OCI-LY1 (cell line): ENCODE measurements at regions not wholly inside any gene's neighbourhood (a gene's known extent, or its start where the extent isn't known, plus 50 kb on each side); places are given as distances from the start of the nearest gene placed in this dataset.
"Not testable (repeated sequence)": the region's sequence is repeated elsewhere in the genome, so short reads cannot be mapped to it uniquely, and the experiment has no call there.

Experiments used
- H2AFZ ChIP-seq: fragments of 200-600 bp; sonication (generic), shearing (Covaris generic); 2 replicates; pipeline ENCODE4 v1.6.0; 2014; ENCODE audit warnings: antibody characterized with exemption, mild to moderate bottlenecking, low read length
- H3F3A ChIP-seq: fragments of 200-600 bp; sonication (generic), shearing (Covaris generic); 2 replicates; pipeline ENCODE4 v1.6.0; 2014; ENCODE audit warnings: mild to moderate bottlenecking, antibody characterized with exemption, low read length, moderate library complexity; ENCODE audit not compliant: insufficient read depth
- H3K27ac ChIP-seq: fragments of 200-600 bp; sonication (generic); 2 replicates; pipeline ENCODE4 v1.5.1; 2014; ENCODE audit warnings: low read length, mixed run types, mild to moderate bottlenecking, low read depth; ENCODE audit not compliant: poor library complexity, severe bottlenecking
- H3K27me3 ChIP-seq: fragments of 200-600 bp; sonication (generic); 2 replicates; pipeline ENCODE4 v1.6.0; 2014; ENCODE audit warnings: antibody characterized with exemption, mild to moderate bottlenecking, low read length, moderate library complexity; ENCODE audit not compliant: insufficient read depth
- H3K36me3 ChIP-seq: fragments of 200-600 bp; sonication (generic); 2 replicates; pipeline ENCODE4 v1.6.1; 2014; ENCODE audit warnings: mild to moderate bottlenecking, antibody characterized with exemption, low read length, moderate library complexity, mixed read lengths; ENCODE audit not compliant: insufficient read depth
- H3K4me1 ChIP-seq: fragments of 200-600 bp; sonication (generic); 2 replicates; pipeline ENCODE4 v1.5.1; 2014; ENCODE audit warnings: mild to moderate bottlenecking, low read length, moderate library complexity; ENCODE audit not compliant: insufficient read depth, severe bottlenecking
- H3K4me2 ChIP-seq: fragments of 200-600 bp; sonication (generic), shearing (Covaris generic); 2 replicates; pipeline ENCODE4 v1.6.1; 2014; ENCODE audit warnings: low read length
- H3K4me3 ChIP-seq: fragments of 200-600 bp; sonication (generic); 2 replicates; pipeline ENCODE4 v1.5.1; 2014; ENCODE audit warnings: low read length, low read depth, mild to moderate bottlenecking, mixed read lengths; ENCODE audit not compliant: poor library complexity, severe bottlenecking
- H3K79me2 ChIP-seq: fragments of 200-600 bp; shearing (Covaris generic); 2 replicates; pipeline ENCODE4 v1.6.1; 2016; ENCODE audit warnings: mixed run types, low read length, mixed read lengths; ENCODE audit not compliant: insufficient read depth
- H3K9ac ChIP-seq: fragments of 200-600 bp; sonication (generic), shearing (Covaris generic); 2 replicates; pipeline ENCODE4 v1.6.1; 2014; ENCODE audit warnings: mild to moderate bottlenecking, low read length, mixed read lengths
- H3K9me2 ChIP-seq: fragments of 200-600 bp; sonication (generic), shearing (Covaris generic); 2 replicates; pipeline ENCODE4 v1.6.1; 2014; ENCODE audit warnings: low read depth, mild to moderate bottlenecking, low read length, mixed read lengths
- H3K9me3 ChIP-seq: fragments of 200-600 bp; shearing (Covaris generic); 2 replicates; pipeline ENCODE4 v1.6.1; 2014; ENCODE audit warnings: low read length, mixed read lengths
- H4K20me1 ChIP-seq: fragments of 200-600 bp; sonication (generic), shearing (Covaris generic); 2 replicates; pipeline ENCODE4 v1.6.0; 2016; ENCODE audit warnings: mild to moderate bottlenecking, low read length; ENCODE audit not compliant: insufficient read depth
- CTCF ChIP-seq: fragments of 200-600 bp; sonication (generic), shearing (Covaris generic); IDR thresholded peaks from 2 replicates; pipeline ENCODE4 v1.5.1; 2017; ENCODE audit warnings: mild to moderate bottlenecking, antibody characterized with exemption, low read length, moderate library complexity, mixed read lengths
- EZH2 ChIP-seq: fragments of 200-600 bp; sonication (generic), shearing (Covaris generic); IDR thresholded peaks from 2 replicates; pipeline ENCODE4 v1.8.0; 2017; ENCODE audit warnings: borderline replicate concordance, mixed run types, mild to moderate bottlenecking, antibody characterized with exemption, low read length, moderate library complexity, mixed read lengths

- H3K27ac ChIP-seq = no peak overlapping the region
- H3K27me3 ChIP-seq = no peaks in the 10 kb centered on the region
- no peak overlapping the region for H3K4me3 ChIP-seq
- no peaks in the 10 kb centered on the region for H4K20me1 ChIP-seq
- no peaks in the 10 kb centered on the region for H3F3A ChIP-seq
- H3K36me3 ChIP-seq = no peaks in the 10 kb centered on the region
- no peaks in the 10 kb centered on the region for H3K79me2 ChIP-seq
- no peaks in the 10 kb centered on the region for H3K9me2 ChIP-seq
- no peak overlapping the region for H2AFZ ChIP-seq
- H3K9ac ChIP-seq = no peak overlapping the region
- TF ChIP-seq EZH2 = no peak
- no peak for TF ChIP-seq CTCF
- H3K4me1 ChIP-seq = no peaks in the 10 kb centered on the region
- no peak overlapping the region for H3K4me2 ChIP-seq
- H3K9me3 ChIP-seq = no peaks in the 10 kb centered on the region
Observed at GRCh38 chr1:96524100-96524499, 197.5 kb upstream of the PTBP2 start.

- Histone ChIP-seq H3K27ac (no peak overlapping the region), H3K4me1 (no peaks in the 10 kb centered on the region), H3K9me3 (no peaks in the 10 kb centered on the region), H3K4me2 (no peak overlapping the region), H3K9ac (no peak overlapping the region), H3K9me2 (no peaks in the 10 kb centered on the region), H3K36me3 (no peaks in the 10 kb centered on the region), H3K4me3 (no peak overlapping the region), H4K20me1 (no peaks in the 10 kb centered on the region), H3K27me3 (no peaks in the 10 kb centered on the region), H3K79me2 (no peaks in the 10 kb centered on the region), H2AFZ (no peak overlapping the region), H3F3A (no peaks in the 10 kb centered on the region)
- TF ChIP-seq EZH2 (no peak), CTCF (no peak)
Observed at GRCh38 chr1:96525657-96526557, 195.7 kb upstream of the PTBP2 start.

GRCh38 chr1:96528672-96529071 is 192.9 kb upstream of the PTBP2 start:
- not testable (repeated sequence) for H4K20me1 ChIP-seq, H3K27me3 ChIP-seq, H3K4me2 ChIP-seq, H3K36me3 ChIP-seq, H3K4me1 ChIP-seq, H3K79me2 ChIP-seq, H2AFZ ChIP-seq, H3K27ac ChIP-seq, H3F3A ChIP-seq, H3K9me3 ChIP-seq, H3K9ac ChIP-seq, H3K9me2 ChIP-seq, H3K4me3 ChIP-seq

GRCh38 chr1:96533820-96534219 is 187.8 kb upstream of the PTBP2 start:
- Histone ChIP-seq H4K20me1 (no peaks in the 10 kb centered on the region), H3K4me3 (no peak overlapping the region), H3K9me2 (no peaks in the 10 kb centered on the region), H3K27me3 (no peaks in the 10 kb centered on the region), H3F3A (no peaks in the 10 kb centered on the region), H3K27ac (no peak overlapping the region), H3K79me2 (no peaks in the 10 kb centered on the region), H3K9me3 (no peaks in the 10 kb centered on the region), H3K36me3 (no peaks in the 10 kb centered on the region), H3K4me2 (no peak overlapping the region), H3K9ac (no peak overlapping the region), H2AFZ (no peak overlapping the region), H3K4me1 (no peaks in the 10 kb centered on the region)
- TF ChIP-seq CTCF (no peak), EZH2 (no peak)
